ENCODE measurements at regions not wholly inside any gene's neighbourhood (a gene's known extent, or its start where the extent isn't known, plus 50 kb on each side); places are given as distances from the start of the nearest gene placed in this dataset.

GRCh38 chr1:117678246-117678977 lies 72.6 kb downstream of the TENT5C start:
- DNase-seq (ENCODE audit: extremely low spot score, insufficient read length, low read depth): no peak
- no peak for FAIRE-seq

GRCh38 chr1:117679299-117679698 lies 73.5 kb downstream of the TENT5C start:
- no peak for DNase-seq (ENCODE audit: extremely low spot score, insufficient read length, low read depth)
- FAIRE-seq: no peak

- DNase-seq (ENCODE audit: extremely low spot score, insufficient read length, low read depth): no peak
- no peak for FAIRE-seq
Observed at GRCh38 chr1:117679868-117680267, 74.0 kb downstream of the TENT5C start.

- FAIRE-seq: no peak
- no peak for DNase-seq (ENCODE audit: extremely low spot score, insufficient read length, low read depth)
Observed at GRCh38 chr1:117680316-117681002, 74.6 kb downstream of the TENT5C start.

- FAIRE-seq (no peak), DNase-seq (ENCODE audit: extremely low spot score, insufficient read length, low read depth) (no peak)
Observed at GRCh38 chr1:117681093-117681900, 75.4 kb downstream of the TENT5C start.

DNA sequence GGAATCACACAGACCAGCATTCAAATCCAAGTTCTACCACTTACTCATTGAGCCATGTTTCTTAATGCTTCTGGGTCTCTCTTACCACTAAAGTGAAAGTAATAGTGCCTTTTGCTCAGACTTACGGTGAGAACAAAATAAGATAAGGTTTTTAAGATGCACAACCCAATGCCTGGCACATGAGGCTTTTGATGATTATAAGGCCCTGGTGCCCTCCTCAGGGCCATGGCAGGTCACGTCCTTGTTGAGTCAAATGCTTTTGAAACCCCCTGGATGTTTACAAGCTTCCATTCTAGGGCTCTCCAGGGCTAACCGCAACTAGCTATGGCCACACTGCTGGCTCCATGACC lies 76.0 kb downstream of the TENT5C start:
- FAIRE-seq: no peak

GRCh38 chr1:117682372-117682771 lies 76.5 kb downstream of the TENT5C start:
- FAIRE-seq (no peak), DNase-seq (ENCODE audit: extremely low spot score, insufficient read length, low read depth) (no peak)

More for the DNA sequence above, 76.0 kb downstream of the TENT5C start:
- DNase-seq (ENCODE audit: extremely low spot score, insufficient read length, low read depth): no peak

GRCh38 chr1:117683571-117684285 lies 77.9 kb downstream of the TENT5C start:
- DNase-seq (ENCODE audit: extremely low spot score, insufficient read length, low read depth): no peak

DNA sequence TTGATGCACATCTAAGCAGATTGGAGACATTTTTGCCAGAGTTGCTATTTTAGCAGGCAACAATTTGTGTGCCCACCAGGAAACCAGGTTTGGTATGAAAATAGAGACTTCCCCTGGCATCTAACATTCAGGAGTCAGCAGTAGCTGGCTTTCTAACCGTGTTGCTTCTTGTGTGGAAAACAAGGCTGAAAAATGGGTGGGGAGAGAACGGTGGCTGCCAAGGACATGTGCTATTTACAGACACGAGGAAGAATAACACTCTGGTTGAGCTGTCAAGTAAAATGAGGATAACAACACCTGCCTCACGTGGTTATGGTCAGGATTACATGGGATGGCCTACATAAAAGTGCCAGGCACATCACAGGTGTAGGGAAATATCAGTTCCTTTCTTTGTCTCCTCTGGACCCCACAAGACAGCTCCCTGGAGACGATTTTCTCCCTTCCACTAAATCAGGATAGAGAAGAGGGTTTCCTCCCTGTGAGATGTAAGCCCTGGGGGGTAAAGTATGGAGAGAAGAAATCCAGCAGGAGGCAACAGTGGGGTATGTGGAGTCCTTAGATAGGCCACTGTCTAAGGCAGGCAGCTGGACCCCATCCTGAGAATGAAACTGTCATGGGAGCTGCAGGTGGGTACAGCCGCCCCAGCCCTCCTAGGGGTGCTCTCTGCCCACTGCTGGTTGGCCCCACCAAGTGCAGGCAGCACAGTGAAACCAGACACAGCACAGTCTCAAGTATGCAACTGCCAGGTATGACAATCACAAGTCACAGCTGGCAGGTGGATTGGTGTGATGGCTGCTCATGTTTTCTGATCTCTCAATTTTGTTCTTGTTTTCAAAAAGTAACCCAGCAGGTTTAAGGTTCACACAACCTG lies 80.3 kb downstream of the TENT5C start:
- DNase-seq (ENCODE audit: extremely low spot score, insufficient read length, low read depth) (no peak), FAIRE-seq (no peak)

More at GRCh38 chr1:117683571-117684285, 77.9 kb downstream of the TENT5C start:
- FAIRE-seq: no peak

- DNase-seq (ENCODE audit: extremely low spot score, insufficient read length, low read depth) (no peak), FAIRE-seq (no peak)
Observed at GRCh38 chr1:117686907-117687306, 81.1 kb downstream of the TENT5C start.

DNA sequence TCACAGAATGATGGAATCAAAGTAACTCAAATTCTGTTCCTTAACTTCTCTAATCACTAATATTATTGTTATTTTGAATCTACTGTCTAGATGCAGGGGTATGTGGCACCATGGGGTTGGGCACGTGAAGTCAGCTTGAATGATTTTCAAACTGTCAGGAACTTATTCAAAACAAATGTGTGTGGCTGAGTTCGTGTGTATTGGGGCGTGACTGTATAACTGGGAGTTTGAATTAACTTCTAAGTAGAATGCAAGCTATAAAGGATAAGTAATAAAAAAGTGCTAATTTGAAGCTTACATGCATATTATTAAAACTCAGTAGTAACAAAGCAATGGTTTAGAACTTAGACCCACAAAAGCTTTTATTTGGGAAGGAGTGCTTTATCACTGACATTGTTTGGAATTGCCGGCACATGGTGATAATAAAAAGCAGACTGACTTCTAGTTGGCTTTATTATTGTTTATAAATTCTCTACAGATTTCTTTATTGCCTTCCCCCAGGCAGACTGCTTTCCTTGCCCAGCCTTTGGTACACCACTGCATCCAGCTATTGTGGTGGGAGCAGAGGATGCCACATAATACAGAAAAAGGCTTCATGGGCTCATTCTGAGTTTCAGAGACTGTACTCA lies 84.3 kb downstream of the TENT5C start:
- DNase-seq (ENCODE audit: extremely low spot score, insufficient read length, low read depth): no peak
- FAIRE-seq: no peak

- DNase-seq (ENCODE audit: extremely low spot score, insufficient read length, low read depth) (no peak), FAIRE-seq (no peak)
Observed at GRCh38 chr1:117691942-117692341, 86.1 kb downstream of the TENT5C start.

GRCh38 chr1:117694543-117694942 lies 88.7 kb downstream of the TENT5C start:
- no peak for FAIRE-seq
- DNase-seq (ENCODE audit: extremely low spot score, insufficient read length, low read depth): no peak

DNA sequence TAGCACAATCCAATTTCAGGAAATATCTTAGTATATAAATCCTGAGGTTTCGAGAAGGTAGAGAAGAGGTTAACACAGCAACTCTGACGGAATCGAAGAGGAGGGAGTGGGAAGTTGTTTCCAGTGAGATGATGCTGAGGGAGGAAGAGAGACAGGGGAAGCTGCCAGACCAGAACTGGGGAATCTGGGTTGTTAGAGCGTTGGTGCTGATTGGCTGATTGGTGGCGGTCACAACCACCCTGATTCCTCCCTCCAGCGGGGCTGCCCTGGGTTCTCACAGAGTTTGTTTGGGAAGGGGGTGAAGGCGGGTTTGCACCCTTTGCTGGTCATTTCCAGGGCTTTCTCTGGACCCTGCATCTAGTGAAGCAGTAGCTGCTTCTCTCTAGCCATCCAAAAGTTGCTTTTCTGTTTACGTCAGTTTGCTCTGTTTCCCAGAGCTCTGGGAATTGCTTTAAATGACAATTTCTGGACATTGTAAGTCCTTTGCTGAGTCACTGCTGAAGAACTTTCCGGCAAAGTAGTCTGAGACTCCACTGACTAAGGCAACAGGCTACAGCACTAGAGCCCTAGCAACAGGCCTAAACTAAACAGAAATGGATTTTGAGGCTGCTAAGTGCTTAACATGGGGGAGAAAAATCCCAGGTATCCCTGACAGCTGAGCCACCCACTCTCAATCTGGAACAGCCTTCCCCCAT lies 90.1 kb downstream of the TENT5C start:
- FAIRE-seq (no peak), DNase-seq (ENCODE audit: extremely low spot score, insufficient read length, low read depth) (no peak)

DNA sequence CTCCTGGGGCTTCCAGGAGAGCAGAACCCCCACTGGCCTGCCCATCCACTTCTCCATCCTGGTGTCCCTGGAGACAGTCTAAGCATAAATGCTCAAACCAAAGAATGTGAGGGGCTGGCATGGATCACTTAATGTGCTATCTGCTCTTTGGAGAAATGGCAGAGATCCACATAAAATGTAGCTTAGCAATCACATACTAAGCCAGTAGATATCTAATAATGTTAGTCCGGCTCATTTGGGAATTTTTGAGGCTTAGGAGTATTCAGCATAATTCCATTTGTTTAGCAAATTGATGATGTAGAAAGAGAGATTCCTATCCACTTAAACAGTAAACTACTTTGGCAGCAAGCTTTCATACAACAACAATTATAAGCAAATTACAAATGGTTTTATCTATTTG lies 90.7 kb downstream of the TENT5C start:
- DNase-seq (ENCODE audit: extremely low spot score, insufficient read length, low read depth) (no peak), FAIRE-seq (no peak)

GRCh38 chr1:117697220-117697781 lies 91.5 kb downstream of the TENT5C start:
- no peak for FAIRE-seq
- no peak for DNase-seq (ENCODE audit: extremely low spot score, insufficient read length, low read depth)

GRCh38 chr1:117698398-117699160 lies 92.7 kb downstream of the TENT5C start:
- FAIRE-seq: no peak
- no peak for DNase-seq (ENCODE audit: extremely low spot score, insufficient read length, low read depth)
